LNCAP (cell line): ENCODE measurements at regions not wholly inside any gene's neighbourhood (a gene's known extent, or its start where the extent isn't known, plus 50 kb on each side); places are given as distances from the start of the nearest gene placed in this dataset.

Experiments used
- TF ChIP-seq, protein P1 (sequence below): fragments of 450-650 bp; IDR thresholded peaks from 2 replicates; pipeline ENCODE4 v1.5.1; 2017; ENCODE audit warnings: mild to moderate bottlenecking

DNA sequence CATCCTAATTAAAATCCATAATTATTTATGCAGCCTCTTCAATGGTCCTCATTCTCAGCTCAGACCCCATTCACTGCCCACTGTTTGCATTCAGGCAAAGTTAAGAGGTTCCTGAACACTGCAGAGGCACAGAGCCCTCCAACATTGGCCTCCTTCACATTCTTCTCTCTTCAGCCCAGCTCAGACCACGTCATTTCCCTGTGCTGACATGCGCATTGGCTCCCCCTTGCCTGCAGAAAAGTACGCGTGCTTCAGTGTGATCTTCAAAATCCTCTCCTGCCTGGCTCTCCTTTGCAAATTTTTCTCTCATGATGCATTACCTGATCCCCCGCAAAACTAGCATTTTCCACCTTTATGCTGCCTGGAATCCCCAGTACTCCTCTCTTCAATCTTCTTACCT is 552.3 kb downstream of the NTRK3 start:
- TF ChIP-seq, protein P1, sequence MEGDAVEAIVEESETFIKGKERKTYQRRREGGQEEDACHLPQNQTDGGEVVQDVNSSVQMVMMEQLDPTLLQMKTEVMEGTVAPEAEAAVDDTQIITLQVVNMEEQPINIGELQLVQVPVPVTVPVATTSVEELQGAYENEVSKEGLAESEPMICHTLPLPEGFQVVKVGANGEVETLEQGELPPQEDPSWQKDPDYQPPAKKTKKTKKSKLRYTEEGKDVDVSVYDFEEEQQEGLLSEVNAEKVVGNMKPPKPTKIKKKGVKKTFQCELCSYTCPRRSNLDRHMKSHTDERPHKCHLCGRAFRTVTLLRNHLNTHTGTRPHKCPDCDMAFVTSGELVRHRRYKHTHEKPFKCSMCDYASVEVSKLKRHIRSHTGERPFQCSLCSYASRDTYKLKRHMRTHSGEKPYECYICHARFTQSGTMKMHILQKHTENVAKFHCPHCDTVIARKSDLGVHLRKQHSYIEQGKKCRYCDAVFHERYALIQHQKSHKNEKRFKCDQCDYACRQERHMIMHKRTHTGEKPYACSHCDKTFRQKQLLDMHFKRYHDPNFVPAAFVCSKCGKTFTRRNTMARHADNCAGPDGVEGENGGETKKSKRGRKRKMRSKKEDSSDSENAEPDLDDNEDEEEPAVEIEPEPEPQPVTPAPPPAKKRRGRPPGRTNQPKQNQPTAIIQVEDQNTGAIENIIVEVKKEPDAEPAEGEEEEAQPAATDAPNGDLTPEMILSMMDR = no peak

DNA sequence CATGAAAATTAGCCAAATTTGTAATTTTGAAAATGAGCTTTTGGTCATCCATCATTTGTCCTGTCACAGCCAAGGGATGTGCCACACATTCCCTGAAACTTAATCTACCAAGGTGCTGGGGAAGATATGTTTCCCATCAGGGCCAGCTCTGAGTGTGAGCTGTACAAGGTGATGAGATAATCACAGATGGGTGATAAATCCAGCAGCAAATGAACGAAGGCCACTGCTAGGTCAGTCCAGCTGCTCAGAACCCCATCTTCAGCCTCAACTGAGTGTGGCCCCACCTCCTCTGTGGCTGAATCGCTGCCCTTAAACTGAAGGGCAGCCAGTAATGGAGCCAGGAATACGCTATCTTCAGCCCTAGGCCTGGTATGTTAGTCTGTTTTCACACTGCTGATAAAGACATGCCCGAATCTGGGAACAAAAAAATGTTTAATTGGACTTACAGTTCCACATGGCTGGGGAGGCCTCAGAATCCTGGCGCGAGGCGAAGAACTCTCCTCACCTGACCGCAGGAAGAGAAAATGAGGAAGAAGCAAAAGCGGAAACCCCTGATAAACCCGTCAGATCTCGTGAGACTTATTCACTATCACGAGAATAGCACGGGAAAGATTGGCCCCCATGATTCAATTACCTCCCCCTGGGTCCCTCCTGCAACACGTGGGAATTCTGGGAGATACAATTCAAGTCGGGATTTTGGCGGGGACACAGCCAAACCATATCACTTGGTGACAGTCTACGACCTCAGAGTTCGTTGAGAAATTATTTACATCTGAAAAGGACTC is 553.0 kb downstream of the NTRK3 start:
- TF ChIP-seq, protein P1 = no peak

DNA sequence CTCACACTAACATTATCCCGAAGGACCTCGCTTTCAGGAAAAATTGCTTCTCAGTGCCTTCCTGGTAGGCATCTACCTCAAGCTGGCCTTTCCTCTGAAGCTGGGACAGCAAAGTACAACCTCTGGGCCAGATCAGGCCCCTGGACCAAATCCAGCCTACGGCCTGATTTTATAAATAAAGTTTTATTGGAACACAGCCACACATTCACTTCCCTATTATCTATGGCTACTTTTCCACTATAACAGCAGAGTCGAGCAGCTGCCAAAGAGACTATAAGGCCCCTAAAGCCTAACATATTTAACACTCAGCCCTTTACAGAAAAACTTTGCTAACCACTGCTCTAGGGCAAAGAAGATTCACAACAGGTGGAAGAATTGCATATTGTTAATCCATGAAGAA is 554.3 kb downstream of the NTRK3 start:
- TF ChIP-seq, protein P1 = no peak

DNA sequence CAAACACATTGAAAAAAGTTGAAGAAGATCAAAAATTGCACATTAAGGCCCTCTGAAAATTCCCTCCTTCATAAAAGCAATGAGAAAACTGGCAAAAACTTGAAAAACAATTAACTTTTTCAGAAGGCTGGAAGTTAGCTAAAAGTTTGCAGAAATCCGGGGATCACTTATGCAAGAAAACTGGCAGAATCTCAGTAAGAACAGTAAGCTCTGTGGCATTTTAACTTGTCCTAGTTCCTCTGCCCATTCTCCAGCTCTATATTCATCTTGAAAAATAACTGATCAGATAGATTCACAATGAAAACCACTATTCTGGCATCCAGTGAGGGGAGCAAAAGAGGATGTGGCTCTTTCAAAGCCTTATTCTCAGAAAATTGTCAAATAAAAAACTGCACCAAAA is 566.8 kb downstream of the NTRK3 start:
- TF ChIP-seq, protein P1 = no peak

DNA sequence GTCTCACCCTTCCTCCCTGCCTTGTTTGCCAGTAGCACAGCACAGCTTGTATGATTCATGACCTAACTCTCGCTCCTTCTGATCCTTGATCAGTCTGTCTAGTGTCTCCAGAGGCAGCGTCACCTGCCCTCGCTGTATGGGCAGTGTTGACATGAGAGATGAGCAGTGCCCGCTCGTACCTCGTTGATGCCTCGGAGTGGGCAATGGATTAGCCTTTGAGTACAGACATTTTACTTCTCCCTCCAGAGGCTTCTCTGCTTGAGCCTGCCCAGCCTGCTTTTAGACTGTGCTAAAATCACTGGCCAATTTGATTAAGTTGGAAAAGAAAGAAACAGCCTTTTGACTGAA is 569.0 kb downstream of the NTRK3 start:
- TF ChIP-seq, protein P1 = no peak

DNA sequence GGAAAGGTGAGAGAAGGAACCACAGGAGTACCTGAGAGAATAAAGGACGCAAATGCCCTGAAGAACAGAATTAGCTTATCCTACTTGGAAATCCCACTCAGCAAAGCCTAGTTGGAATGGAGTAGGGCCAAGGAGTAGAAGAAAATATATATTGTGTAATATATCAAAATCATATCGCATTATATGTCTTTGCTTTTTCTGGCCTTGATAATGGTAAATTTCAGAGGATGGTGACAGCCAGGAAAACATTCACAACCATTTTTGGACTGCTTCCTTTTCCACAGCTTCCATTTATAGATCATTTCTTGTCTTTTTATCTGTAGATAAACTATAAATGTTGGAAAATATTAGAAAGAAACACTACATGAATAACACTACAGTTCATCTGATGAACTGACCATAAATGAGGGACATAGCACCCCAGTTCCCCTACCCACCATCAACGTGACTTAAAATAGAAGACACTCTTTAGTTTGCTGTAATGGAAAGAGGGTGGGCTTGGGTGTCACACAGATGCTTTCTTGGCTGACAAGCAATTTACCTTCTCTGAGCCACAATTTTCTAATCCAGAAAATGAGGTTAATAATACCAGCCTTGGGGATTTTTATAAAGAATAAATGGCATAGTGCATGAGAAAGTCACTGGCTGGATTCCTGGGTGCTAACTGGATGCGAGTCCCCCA is 569.6 kb downstream of the NTRK3 start:
- TF ChIP-seq, protein P1 = no peak

DNA sequence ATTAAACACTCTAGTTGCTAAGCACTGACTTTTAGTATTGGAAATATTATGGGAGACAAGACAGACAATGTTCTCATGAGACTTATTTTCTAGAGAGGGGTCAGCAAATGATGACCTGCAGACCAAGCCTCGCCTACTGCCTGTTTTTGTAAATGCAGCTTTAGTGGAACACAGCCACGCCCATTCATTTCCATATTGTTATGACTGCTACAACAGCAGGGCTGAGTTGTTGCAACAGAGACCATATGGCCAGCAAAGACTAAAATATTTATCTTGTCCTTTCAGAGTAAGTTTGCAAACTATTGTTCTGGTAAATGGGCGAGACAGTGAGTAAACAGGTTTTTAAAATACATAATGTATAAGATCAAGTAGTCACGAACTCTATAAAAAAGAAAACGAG is 570.2 kb downstream of the NTRK3 start:
- TF ChIP-seq, protein P1 = no peak
